Chondrocyte (in vitro differentiated cells): ENCODE measurements at regions not wholly inside any gene's neighbourhood (a gene's known extent, or its start where the extent isn't known, plus 50 kb on each side); places are given as distances from the start of the nearest gene placed in this dataset.
A peak's percentile ranks its signal among the peaks of the same experiment; 100 is the strongest.

Experiments used
- DNase-seq: peaks from one replicate; pipeline ENCODE4 v3.0.0; 2021; ENCODE audit warnings: mixed read lengths, low spot score
- H3K27ac Mint-ChIP-seq: one replicate; pipeline ENCODE4 v1.8.0; 2021; ENCODE audit warnings: mild to moderate bottlenecking, moderate library complexity, mixed read lengths; ENCODE audit not compliant: unreplicated experiment
- H3K27me3 Mint-ChIP-seq: 2 replicates; pipeline ENCODE4 v1.8.0; 2021; ENCODE audit warnings: low read depth, mixed read lengths
- H3K36me3 Mint-ChIP-seq: 2 replicates; pipeline ENCODE4 v1.8.0; 2021; ENCODE audit warnings: low read depth, mixed read lengths
- H3K4me1 Mint-ChIP-seq: 2 replicates; pipeline ENCODE4 v1.8.0; 2021; ENCODE audit warnings: low read depth, mild to moderate bottlenecking, mixed read lengths
- H3K4me3 Mint-ChIP-seq: one replicate; pipeline ENCODE4 v1.8.0; 2021; ENCODE audit warnings: mild to moderate bottlenecking, moderate library complexity, mixed read lengths; ENCODE audit not compliant: unreplicated experiment
- H3K9me3 Mint-ChIP-seq: 2 replicates; pipeline ENCODE4 v1.8.0; 2021; ENCODE audit warnings: low read depth, mixed read lengths
- CTCF ChIP-seq: fragments of 200-600 bp; sonication (generic); IDR thresholded peaks from 2 replicates; pipeline ENCODE4 v1.5.0; 2021; ENCODE audit warnings: antibody characterized with exemption, mild to moderate bottlenecking, moderate library complexity

- Mint-ChIP-seq H3K4me3 (no peak overlapping the region), H3K36me3 (no peaks in the 10 kb centered on the region), H3K27ac (no peak overlapping the region), H3K9me3 (no peaks in the 10 kb centered on the region), H3K4me1 (peaks cover 8% of the 10 kb centered on the region), H3K27me3 (peaks cover 49% of the 10 kb centered on the region)
- TF ChIP-seq CTCF, result no peak
- DNase-seq, result peak; percentile 47
These were observed 95.4 kb upstream of the TNRC6C start for GRCh38 chr17:77862890-77863813.

GRCh38 chr17:77863814-77864161, 94.7 kb upstream of the TNRC6C start:
- H3K27ac Mint-ChIP-seq, result no peak overlapping the region
- DNase-seq, result peak; percentile 87
- peaks cover 47% of the 10 kb centered on the region for H3K27me3 Mint-ChIP-seq
- H3K4me3 Mint-ChIP-seq, result no peak overlapping the region
- H3K9me3 Mint-ChIP-seq, result no peaks in the 10 kb centered on the region
- TF ChIP-seq CTCF, result no peak
- no peaks in the 10 kb centered on the region for H3K36me3 Mint-ChIP-seq
- H3K4me1 Mint-ChIP-seq, result peaks cover 8% of the 10 kb centered on the region

DNA sequence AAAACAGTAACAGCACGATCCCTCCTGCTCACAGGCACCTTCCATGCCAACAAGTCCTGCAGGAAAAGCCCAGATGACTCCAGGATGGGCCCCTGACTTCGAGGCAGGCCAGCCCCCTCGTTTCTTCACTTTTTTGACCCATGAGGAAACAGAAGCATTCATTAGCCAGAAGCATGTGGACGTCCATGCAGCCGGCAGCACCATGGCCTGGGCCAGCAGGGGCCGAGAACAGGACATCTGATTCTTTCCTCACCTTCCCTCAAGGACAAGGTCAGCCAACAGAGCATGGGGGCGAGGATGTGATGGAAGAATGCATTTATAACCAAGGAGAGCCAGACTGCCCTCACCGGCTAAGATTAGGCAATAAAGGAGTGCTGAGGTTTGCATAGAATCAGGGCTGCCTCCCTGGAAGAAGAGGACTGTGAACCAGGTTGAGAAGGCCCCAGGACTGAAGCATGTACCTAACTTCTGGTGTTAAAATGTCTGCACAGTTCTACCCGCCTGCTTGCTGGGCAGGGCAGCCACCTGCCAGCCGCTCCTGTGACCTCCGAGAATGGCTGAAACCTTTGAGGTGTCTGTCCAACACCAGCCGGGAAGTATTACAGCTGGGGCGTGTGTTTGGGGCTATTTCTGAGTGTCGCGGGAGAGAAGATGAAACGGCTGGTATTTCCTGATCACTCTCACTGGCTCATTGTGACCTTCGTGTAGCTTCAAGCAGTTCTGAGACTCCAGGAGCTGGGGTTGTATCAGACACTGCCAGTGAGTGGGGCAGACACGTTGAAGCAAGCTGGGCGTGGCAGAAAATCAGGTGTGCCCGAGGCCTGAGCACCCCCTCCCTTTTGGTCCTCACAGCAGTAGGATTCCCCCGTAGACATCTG, 94.0 kb upstream of the TNRC6C start:
- peaks cover 47% of the 10 kb centered on the region for H3K27me3 Mint-ChIP-seq
- peaks cover 8% of the 10 kb centered on the region for H3K4me1 Mint-ChIP-seq
- H3K4me3 Mint-ChIP-seq, result no peak overlapping the region
- no peak overlapping the region for H3K27ac Mint-ChIP-seq
- no peak for TF ChIP-seq CTCF
- no peaks in the 10 kb centered on the region for H3K9me3 Mint-ChIP-seq
- peak; percentile 27 for DNase-seq
- no peaks in the 10 kb centered on the region for H3K36me3 Mint-ChIP-seq

DNA sequence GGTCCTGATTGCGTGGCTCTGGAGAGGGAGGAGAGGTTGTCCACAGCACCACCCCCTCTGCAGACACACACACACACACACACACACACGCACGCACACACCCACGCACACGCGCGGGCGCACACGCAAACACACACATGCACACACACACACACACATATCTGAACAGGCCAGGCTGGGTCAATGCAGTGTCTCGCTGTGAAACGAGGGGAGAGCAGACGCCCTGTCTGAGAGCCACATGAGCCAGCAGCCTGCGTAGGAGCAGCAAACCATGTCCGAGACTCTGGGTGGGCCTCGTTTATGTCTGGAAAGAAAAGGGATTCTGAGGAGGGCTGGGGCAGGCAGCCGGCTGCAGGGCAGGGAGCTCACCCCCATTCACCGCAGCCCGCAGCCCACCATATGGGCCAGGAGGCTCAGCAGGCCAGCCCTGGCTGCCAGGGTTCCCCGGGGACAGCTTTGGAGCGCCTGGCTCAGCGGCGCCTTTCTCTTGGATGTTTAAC, 93.3 kb upstream of the TNRC6C start:
- no peaks in the 10 kb centered on the region for H3K9me3 Mint-ChIP-seq
- no peak for TF ChIP-seq CTCF
- H3K4me3 Mint-ChIP-seq, result no peak overlapping the region
- H3K27me3 Mint-ChIP-seq, result peaks cover 44% of the 10 kb centered on the region
- H3K36me3 Mint-ChIP-seq, result no peaks in the 10 kb centered on the region
- DNase-seq, result peak; percentile 54
- H3K4me1 Mint-ChIP-seq, result peaks cover 8% of the 10 kb centered on the region
- H3K27ac Mint-ChIP-seq, result no peak overlapping the region

- no peak overlapping the region for H3K4me3 Mint-ChIP-seq
- no peak overlapping the region for H3K27ac Mint-ChIP-seq
- H3K4me1 Mint-ChIP-seq, result peaks cover 8% of the 10 kb centered on the region
- H3K27me3 Mint-ChIP-seq, result peaks cover 39% of the 10 kb centered on the region
- TF ChIP-seq CTCF, result no peak
- H3K36me3 Mint-ChIP-seq, result no peaks in the 10 kb centered on the region
- peak; percentile 25 for DNase-seq
- H3K9me3 Mint-ChIP-seq, result no peaks in the 10 kb centered on the region
These were observed 92.8 kb upstream of the TNRC6C start for GRCh38 chr17:77865716-77866115.
